ENCODE measurements at regions not wholly inside any gene's neighbourhood (a gene's known extent, or its start where the extent isn't known, plus 50 kb on each side); places are given as distances from the start of the nearest gene placed in this dataset.

- DNase-seq (ENCODE audit: insufficient read length, low spot score) = no peak
- TF ChIP-seq CTCF (IDR thresholded peaks at IDR 0.05; ENCODE audit: insufficient read depth, missing control alignments) = no peak
- FAIRE-seq = no peak
Observed at GRCh38 chr17:51500454-51500853, 240.1 kb downstream of the UTP18 start.

- DNase-seq (ENCODE audit: insufficient read length, low spot score) (no peak), FAIRE-seq (no peak)
- TF ChIP-seq CTCF (IDR thresholded peaks at IDR 0.05; ENCODE audit: insufficient read depth, missing control alignments) = no peak
Observed at GRCh38 chr17:51505450-51505849, 245.1 kb downstream of the UTP18 start.

GRCh38 chr17:51507444-51507843 is 247.1 kb downstream of the UTP18 start:
- FAIRE-seq (no peak), DNase-seq (ENCODE audit: insufficient read length, low spot score) (no peak)
- no peak for TF ChIP-seq CTCF (IDR thresholded peaks at IDR 0.05; ENCODE audit: insufficient read depth, missing control alignments)

DNA sequence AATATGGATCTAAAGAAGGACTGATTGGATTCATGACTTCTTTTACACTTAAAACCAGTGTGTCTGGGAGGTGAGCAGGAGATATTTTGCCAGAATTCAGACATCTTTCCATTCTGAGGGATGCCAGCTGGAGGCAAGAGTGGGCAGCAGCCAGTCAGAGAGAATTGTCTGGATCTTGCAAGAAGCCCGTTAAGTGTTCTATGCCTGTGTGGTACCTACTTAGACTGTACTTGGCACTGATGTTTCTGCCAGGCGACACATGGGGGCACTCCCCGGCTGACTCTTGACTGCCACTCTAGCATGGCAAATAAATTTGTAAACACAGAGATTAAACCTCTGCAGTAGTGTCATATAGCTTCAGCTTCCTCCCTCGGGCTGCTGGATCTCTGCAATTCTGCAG is 247.7 kb downstream of the UTP18 start:
- FAIRE-seq = no peak
- TF ChIP-seq CTCF (IDR thresholded peaks at IDR 0.05; ENCODE audit: insufficient read depth, missing control alignments) = peak; percentile 17
- no peak for DNase-seq (ENCODE audit: insufficient read length, low spot score)

GRCh38 chr17:51510940-51511339 is 250.6 kb downstream of the UTP18 start:
- TF ChIP-seq CTCF (IDR thresholded peaks at IDR 0.05; ENCODE audit: insufficient read depth, missing control alignments) = no peak
- DNase-seq (ENCODE audit: insufficient read length, low spot score) (no peak), FAIRE-seq (no peak)

DNA sequence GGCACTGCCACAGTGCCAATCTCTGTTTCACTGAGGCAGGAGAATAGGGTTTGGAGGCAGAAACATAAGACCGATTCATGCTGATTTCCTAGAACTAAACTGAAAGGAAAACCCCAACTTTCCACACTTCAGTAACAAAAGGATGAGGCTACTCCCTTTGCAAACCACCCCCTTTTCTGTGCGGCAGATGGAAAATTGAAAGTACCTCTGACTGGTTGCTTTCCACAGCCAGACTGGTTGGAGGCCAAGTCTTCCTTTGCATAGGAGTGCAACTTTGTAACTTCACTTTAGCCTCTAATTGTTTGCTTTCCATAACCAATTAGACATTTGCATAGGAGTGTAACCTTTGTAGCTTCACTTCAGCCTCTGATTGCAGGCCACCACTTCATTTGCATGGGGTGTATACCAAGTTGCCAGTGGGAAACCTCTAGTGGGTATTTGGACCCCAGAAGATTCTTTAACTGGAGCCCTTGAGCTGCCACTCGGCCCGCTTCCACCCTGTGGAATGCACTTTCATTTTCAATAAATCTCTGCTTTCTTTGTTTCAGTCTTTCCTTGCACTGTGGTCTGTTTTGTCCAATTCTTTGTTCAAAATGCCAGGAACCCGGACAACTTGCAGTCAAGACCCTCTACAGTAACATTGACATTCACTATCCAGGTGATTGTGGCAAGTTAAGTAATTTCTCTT is 252.0 kb downstream of the UTP18 start:
- DNase-seq (ENCODE audit: insufficient read length, low spot score) (no peak), FAIRE-seq (no peak)
- TF ChIP-seq CTCF (IDR thresholded peaks at IDR 0.05; ENCODE audit: insufficient read depth, missing control alignments) = no peak

- FAIRE-seq (no peak), DNase-seq (ENCODE audit: insufficient read length, low spot score) (no peak)
Observed at GRCh38 chr17:51516924-51517323, 256.6 kb downstream of the UTP18 start.

More at GRCh38 chr17:51516924-51517323, 256.6 kb downstream of the UTP18 start:
- TF ChIP-seq CTCF (IDR thresholded peaks at IDR 0.05; ENCODE audit: insufficient read depth, missing control alignments) = no peak
